GM21526 (cell line): ENCODE measurements at regions not wholly inside any gene's neighbourhood (a gene's known extent, or its start where the extent isn't known, plus 50 kb on each side); places are given as distances from the start of the nearest gene placed in this dataset.

Experiments used
- ATAC-seq: cut with Tn5 transposase; IDR thresholded peaks from one replicate; pipeline ENCODE4 v1.9.1; 2021; ENCODE audit warnings: moderate library complexity; ENCODE audit not compliant: unreplicated experiment, low FRiP score

GRCh38 chr2:48249631-48250473 lies 64.6 kb upstream of the FOXN2 start:
- no peak for ATAC-seq

GRCh38 chr2:48250474-48250844 lies 64.0 kb upstream of the FOXN2 start:
- ATAC-seq = no peak

- ATAC-seq = no peak
Observed at GRCh38 chr2:48250943-48251342, 63.5 kb upstream of the FOXN2 start.

GRCh38 chr2:48251437-48252148 lies 62.9 kb upstream of the FOXN2 start:
- ATAC-seq = no peak

- no peak for ATAC-seq
Observed at GRCh38 chr2:48253301-48253700, 61.2 kb upstream of the FOXN2 start.

- ATAC-seq = no peak
Observed at GRCh38 chr2:48254839-48255238, 59.6 kb upstream of the FOXN2 start.

- ATAC-seq = no peak
Observed at GRCh38 chr2:48257456-48257855, 57.0 kb upstream of the FOXN2 start.

- ATAC-seq = no peak
Observed at GRCh38 chr2:48258481-48259149, 55.9 kb upstream of the FOXN2 start.

GRCh38 chr2:48259811-48260210 lies 54.7 kb upstream of the FOXN2 start:
- ATAC-seq = no peak

- ATAC-seq = no peak
Observed at GRCh38 chr2:48264627-48265026, 49.9 kb upstream of the FOXN2 start.
